A172 (cell line): ENCODE measurements at regions not wholly inside any gene's neighbourhood (a gene's known extent, or its start where the extent isn't known, plus 50 kb on each side); places are given as distances from the start of the nearest gene placed in this dataset.

ENCODE experiments used
- DNase-seq: peaks from one replicate; pipeline ENCODE4 v3.0.0-alpha.2; 2015; ENCODE audit warnings: low spot score

GRCh38 chr12:93154753-93155480 is 222.8 kb upstream of the NUDT4 start:
- no peak for DNase-seq

- DNase-seq, result no peak
Measured at GRCh38 chr12:93156086-93156716, 221.5 kb upstream of the NUDT4 start.

DNA sequence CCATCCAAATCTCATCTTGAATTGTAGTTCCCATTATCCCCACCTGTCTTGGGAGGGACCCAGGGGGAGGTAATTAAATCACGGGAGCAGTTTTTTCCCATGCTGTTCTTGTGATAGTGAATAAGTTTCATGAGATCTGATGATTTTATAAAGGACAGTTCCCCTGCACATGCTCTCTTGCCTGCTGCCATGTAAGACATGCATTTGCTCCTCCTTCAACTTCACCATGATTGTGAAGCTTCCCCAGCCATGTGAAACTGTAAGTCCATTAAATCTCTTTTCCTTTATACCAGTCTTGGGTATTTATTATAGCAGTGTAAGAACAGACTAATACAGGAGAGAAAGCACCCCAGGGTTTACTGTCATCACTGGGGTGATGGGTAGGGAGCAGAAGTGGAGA is 220.4 kb upstream of the NUDT4 start:
- no peak for DNase-seq

DNA sequence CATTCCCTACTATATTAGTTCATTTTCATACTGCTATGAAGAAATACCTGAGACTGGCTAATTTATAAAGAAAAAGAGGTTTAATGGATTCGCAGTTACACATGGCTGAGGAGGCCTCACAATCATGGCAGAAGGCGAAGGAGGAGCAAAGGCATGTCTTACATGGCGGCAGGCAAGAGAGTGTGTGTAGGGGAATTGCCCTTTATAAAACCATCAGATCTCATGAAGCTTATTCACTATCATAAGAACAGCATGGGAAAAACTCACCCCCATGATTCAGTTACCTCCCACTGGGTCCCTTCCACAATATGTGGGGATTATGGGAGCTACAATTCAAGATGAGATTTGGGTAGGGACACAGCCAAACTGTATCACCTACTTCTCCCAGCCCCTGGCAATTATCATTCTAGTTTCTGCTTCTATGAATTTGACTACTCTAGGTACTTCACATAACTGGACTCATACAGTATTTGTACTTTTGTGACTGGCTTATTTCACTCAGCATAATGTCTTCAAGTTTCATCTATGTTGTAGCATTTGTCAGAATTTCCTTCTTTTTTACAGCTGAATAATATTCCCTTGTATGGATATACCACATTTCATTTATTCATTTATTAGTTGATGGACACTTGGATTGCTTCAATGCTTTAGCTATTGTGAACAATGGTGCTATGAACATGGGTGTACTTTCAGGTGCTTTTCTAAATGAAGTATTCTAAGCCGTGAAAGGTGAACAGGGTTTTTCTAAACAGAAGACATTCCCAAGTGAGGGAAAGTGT is 219.5 kb upstream of the NUDT4 start:
- no peak for DNase-seq

GRCh38 chr12:93163260-93164036 is 214.3 kb upstream of the NUDT4 start:
- no peak for DNase-seq

- no peak for DNase-seq
Measured at GRCh38 chr12:93164103-93164880, 213.4 kb upstream of the NUDT4 start.

- no peak for DNase-seq
Measured at GRCh38 chr12:93165384-93165932, 212.3 kb upstream of the NUDT4 start.

DNA sequence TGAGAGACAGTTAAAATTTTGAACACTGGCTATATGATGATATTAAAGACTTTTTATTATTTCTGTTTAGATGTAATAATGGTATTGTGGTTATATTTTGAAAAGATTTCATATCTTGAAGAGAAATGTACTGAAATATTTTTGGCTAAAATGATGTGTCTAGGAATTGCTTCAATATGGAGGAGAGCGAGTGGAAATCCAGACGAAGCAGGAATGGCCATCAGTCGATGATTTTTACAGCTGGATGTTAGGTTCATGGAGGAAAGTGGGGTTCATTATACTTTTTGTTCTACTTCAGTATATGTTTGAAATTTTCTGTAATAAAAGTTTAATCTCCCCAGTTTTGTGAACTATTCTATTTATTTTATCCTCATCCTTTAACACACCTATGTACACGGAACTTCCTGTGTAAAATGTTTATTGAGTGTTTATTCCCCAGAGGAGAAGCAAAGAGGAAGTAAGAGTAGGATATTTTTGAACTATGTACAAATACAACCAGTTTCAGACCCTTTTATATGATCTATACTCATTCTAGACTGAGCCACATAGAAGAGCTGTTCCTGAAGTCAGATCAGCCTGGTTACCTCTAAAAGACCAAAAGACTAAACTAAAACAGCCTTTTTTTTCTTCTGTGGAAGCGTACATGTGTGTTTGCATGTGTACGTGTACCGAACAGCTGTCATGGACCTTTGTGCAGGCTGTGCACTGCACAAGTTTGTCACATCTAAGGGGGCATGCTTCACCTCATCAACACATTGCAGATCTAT is 211.0 kb upstream of the NUDT4 start:
- DNase-seq, result no peak

DNA sequence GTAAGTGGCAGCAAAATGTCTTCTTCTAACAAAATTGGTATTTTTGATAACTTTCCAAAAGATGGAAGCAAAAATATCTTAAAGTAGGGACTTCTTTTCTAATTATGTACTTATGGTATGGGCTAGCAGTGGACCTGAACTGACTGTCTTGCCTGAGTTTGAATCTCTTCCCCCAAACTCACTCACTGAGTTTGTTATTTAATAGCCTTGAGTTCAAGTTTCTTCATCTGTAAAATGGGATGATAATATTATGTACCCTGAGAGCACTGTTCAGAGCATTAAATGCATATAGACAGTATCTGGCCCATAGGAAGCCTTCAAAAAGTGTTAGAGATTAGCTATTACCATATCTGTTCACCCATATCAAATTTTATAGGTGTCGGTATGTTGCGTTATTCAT is 210.4 kb upstream of the NUDT4 start:
- no peak for DNase-seq

DNA sequence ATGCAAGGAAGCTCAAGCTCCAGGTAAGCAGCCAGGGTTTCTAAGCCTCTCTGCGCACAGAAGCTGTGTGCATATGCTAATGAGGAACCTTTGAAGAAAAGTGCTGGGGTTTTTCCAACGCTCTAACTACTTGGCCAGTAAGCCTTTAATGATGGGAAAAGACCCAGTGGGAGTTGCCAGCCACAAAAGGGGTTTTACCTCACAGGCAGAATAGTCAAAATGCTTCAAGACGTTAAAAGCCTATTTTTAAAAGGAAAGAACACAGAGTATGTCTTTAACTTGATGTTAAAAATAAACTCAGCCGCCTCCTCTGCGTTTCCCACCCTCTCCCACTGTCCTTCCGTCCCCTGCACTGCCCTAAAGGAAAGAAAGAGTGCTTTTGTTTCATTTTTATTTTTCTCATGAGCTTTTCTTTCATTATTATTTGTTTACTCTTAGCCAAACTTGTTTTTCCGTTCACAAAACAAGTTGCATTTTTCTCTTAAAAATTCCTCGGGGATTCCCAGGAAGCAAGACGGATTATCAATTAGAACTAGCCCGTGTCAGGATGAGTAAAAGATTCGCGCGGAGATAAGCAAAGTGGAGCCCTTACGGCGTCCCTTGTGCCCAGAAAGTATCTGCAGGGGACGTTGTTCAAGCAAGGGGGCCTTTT is 209.8 kb upstream of the NUDT4 start:
- DNase-seq, result peak; percentile 19

GRCh38 chr12:93168751-93169150 is 209.0 kb upstream of the NUDT4 start:
- DNase-seq, result no peak

DNA sequence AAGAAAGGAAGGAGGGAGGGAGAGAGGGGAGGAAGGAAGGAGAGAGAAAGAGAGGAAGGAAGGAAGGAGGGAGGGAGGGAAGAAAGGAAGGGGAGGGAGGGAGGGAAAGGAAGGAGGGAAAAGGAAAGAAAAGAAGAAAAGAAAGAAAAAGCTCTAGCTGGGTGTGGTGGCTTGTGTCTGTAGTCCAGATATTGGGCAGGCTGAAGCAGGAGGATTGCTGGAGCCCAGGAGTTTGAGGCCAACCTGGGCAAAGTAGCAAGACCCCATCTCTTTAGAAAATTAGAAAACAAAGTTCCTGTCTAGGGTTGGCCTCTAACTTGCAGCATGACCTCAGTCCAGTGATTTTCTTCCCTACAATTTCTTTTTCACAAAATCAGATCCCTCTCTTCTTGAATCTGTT is 208.2 kb upstream of the NUDT4 start:
- DNase-seq, result no peak

GRCh38 chr12:93170928-93171327 is 206.8 kb upstream of the NUDT4 start:
- DNase-seq, result no peak

DNA sequence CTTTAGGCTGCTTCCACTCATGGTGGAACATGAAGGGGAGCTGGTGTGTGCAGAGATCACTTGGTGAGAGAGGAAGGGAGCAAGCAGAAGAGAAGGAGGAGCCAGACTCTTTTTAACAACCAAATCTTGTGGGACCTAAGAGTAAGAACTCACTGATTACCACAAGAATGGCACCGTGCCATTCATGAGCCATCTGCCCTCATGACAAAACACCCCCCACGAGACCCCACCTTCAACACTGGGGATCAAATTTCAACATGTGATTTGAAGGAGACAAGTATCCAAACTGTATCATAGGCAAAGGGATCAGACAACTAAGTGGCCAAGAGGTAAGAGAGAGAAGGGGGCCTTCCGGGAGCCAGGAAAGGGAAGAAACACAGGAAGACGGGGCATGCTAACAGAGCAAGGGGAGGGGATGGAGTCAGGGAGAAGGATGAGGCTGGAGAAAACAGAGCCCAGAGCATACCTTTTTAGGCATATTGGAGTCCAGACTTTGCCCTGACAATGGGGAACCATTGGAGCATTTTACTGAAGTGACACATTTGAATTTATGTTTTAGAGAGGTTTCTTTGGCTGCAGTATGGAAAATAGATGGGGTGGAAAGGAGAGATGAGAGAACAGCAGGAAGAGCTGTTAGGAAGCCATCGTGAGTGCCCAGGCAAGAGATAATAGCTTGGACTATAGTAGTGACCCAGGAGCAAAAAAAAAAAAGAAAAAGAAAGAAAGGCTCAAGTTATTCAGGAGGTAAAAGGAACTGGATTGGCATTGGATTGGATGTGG is 204.4 kb upstream of the NUDT4 start:
- peak; percentile 23 for DNase-seq

DNA sequence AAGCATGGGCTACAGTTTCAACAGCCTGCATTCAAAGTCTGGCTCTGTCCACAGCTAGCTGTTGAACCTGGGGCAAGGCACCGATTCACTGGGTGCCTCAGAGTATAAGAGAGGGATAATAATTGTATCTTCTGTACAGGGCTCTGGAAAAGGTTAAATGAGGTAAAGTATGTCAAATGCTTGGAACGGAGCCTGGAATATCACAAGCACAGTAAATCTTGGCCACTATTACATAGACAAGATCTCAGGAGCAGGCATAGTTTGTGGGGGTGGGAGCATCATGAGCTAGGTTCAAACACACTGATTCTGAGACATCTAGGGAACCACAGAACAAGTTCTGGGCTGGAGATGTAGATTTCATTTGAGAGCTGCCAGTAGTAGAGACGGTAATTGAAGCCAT is 203.7 kb upstream of the NUDT4 start:
- DNase-seq, result peak; percentile 19

GRCh38 chr12:93174473-93174872 is 203.3 kb upstream of the NUDT4 start:
- no peak for DNase-seq

DNA sequence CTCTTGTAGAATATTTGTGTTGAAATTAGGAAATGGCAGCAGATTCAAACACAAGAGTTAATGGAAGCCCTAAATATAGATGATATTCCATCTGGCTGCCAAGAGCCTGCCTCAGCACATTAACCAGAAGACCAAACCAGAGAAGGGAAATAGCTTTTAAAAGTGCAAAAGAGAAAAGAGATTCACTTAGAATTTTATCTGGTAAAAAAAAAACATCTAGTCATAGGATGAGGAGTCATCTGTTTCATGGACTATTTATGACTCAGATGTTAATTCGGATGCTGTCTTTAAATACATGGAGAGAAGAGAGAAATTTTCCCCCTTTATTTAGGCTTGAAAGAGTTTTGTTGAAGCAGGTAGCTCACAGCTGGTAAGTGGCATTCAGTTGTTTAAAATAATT is 201.6 kb upstream of the NUDT4 start:
- no peak for DNase-seq

DNA sequence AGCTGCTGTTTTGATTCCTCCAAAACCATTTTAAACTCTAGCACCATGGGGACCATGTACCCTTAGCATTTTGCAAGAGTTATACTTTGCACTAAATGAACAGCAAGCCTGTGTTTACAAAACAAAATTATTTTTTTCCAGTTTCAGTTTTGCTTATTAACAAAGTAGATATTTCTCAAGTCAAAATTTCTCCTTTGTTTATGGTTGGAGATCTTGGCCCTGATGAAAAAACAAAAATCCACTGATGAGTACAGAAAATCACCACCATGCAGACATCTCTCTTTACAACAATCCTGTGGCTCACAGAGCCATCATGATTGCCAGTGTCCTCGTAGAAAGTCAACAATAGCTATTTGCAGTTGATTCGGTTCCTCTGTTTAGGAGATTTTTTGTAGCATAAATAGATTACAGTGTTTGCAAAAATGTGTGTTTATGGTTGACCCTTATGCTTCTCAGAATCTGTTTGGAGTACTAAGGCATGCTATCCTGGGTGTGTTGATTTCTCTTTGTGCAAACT is 201.1 kb upstream of the NUDT4 start:
- DNase-seq, result no peak
